ENCODE measurements at regions not wholly inside any gene's neighbourhood (a gene's known extent, or its start where the extent isn't known, plus 50 kb on each side); places are given as distances from the start of the nearest gene placed in this dataset.

DNA sequence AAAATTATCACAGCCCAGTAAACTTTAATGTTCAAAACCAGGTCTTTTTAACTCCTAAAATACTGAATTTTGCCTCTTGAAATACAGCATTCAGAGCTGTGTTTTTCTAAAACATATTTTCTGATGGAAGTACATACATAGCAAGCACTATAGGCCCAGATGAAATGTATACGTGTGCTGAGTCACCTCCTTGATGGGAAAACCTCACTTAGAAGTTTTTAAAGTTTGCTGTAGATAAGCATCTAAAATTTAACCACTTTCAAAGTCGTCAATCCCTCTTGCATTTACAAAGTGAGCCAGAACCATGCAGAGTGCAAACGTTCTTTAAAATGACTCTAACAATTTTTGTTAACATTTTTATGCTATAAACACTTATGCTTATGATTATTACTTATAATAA, 618.8 kb downstream of the RPS29 start:
- no peaks in the 10 kb centered on the region for H3K36me3 ChIP-seq (ENCODE audit: low read depth)
- DNase-seq (ENCODE audit: low spot score) (no peak), ATAC-seq (ENCODE audit: low read depth) (no peak)
- H3K4me3 ChIP-seq (ENCODE audit: severe bottlenecking): no peak overlapping the region
- H3K9me3 ChIP-seq (ENCODE audit: severe bottlenecking): no peaks in the 10 kb centered on the region
- peaks cover 3% of the 10 kb centered on the region for H3K27me3 ChIP-seq (ENCODE audit: insufficient read depth, poor library complexity, severe bottlenecking)
- no peak overlapping the region for H3K27ac ChIP-seq (ENCODE audit: poor library complexity, severe bottlenecking)
- TF ChIP-seq, protein P1, sequence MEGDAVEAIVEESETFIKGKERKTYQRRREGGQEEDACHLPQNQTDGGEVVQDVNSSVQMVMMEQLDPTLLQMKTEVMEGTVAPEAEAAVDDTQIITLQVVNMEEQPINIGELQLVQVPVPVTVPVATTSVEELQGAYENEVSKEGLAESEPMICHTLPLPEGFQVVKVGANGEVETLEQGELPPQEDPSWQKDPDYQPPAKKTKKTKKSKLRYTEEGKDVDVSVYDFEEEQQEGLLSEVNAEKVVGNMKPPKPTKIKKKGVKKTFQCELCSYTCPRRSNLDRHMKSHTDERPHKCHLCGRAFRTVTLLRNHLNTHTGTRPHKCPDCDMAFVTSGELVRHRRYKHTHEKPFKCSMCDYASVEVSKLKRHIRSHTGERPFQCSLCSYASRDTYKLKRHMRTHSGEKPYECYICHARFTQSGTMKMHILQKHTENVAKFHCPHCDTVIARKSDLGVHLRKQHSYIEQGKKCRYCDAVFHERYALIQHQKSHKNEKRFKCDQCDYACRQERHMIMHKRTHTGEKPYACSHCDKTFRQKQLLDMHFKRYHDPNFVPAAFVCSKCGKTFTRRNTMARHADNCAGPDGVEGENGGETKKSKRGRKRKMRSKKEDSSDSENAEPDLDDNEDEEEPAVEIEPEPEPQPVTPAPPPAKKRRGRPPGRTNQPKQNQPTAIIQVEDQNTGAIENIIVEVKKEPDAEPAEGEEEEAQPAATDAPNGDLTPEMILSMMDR (IDR thresholded peaks at IDR 0.05; ENCODE audit: poor library complexity, severe bottlenecking): no peak
- no peaks in the 10 kb centered on the region for H3K4me1 ChIP-seq (ENCODE audit: insufficient read depth, poor library complexity, severe bottlenecking)

DNA sequence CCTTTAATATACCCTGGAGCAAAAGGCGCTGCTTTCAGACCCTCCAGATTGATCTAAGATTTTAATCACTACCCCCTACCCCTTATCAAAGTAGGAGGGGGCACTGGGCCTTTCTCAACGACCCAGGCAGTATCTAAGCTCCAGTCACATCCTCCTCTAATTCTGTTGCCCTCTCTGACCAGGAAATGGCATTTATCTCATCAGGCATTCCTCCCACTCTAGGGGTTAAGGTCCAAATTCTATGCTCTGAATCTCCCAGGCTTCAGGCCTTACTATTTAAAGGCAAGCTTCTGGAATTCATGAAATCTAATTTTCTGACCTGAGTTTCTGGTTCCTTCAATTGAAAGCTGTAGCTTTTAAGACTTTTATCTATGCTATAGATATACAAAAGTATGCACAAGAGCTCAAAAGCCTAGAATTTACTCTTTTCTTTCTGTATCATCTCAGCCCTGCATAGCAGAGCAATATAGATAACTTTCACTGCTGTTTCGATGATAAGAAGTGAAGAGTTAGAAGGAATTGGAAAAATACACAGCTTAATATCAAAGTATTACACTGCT, 622.9 kb downstream of the RPS29 start:
- H3K27me3 ChIP-seq (ENCODE audit: insufficient read depth, poor library complexity, severe bottlenecking): peaks cover 3% of the 10 kb centered on the region
- ATAC-seq (ENCODE audit: low read depth) (no peak), DNase-seq (ENCODE audit: low spot score) (no peak)
- H3K4me1 ChIP-seq (ENCODE audit: insufficient read depth, poor library complexity, severe bottlenecking): no peaks in the 10 kb centered on the region
- H3K27ac ChIP-seq (ENCODE audit: poor library complexity, severe bottlenecking): no peak overlapping the region
- TF ChIP-seq, protein P1 (IDR thresholded peaks at IDR 0.05; ENCODE audit: poor library complexity, severe bottlenecking): no peak
- no peaks in the 10 kb centered on the region for H3K9me3 ChIP-seq (ENCODE audit: severe bottlenecking)
- H3K4me3 ChIP-seq (ENCODE audit: severe bottlenecking): no peak overlapping the region
- H3K36me3 ChIP-seq (ENCODE audit: low read depth): no peaks in the 10 kb centered on the region

DNA sequence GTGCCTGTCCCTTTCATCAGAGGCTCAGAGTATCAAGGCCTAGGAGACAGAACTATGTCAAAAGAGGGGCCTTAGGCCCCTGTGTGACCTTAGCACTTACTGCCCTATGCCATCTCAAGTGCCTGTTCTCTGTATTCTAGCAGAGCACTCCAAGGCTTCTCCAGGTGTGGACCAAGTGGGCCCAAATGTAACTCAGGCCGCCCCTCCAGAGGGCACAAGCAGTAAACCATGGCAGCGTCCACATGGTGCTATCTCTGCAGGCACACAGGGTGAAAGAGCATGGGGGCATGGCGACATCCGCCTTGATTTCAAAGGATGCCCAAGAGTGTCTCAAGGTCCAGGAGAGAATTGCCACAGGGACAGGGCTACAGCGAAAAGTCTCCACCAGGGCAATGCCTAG, 628.7 kb downstream of the RPS29 start:
- TF ChIP-seq, protein P1 (IDR thresholded peaks at IDR 0.05; ENCODE audit: poor library complexity, severe bottlenecking): no peak
- H3K27me3 ChIP-seq (ENCODE audit: insufficient read depth, poor library complexity, severe bottlenecking): no peaks in the 10 kb centered on the region
- H3K27ac ChIP-seq (ENCODE audit: poor library complexity, severe bottlenecking): no peak overlapping the region
- H3K9me3 ChIP-seq (ENCODE audit: severe bottlenecking): no peaks in the 10 kb centered on the region
- H3K4me3 ChIP-seq (ENCODE audit: severe bottlenecking): no peak overlapping the region
- ATAC-seq (ENCODE audit: low read depth): no peak
- no peaks in the 10 kb centered on the region for H3K4me1 ChIP-seq (ENCODE audit: insufficient read depth, poor library complexity, severe bottlenecking)
- H3K36me3 ChIP-seq (ENCODE audit: low read depth): no peaks in the 10 kb centered on the region
- DNase-seq (ENCODE audit: low spot score): no peak

DNA sequence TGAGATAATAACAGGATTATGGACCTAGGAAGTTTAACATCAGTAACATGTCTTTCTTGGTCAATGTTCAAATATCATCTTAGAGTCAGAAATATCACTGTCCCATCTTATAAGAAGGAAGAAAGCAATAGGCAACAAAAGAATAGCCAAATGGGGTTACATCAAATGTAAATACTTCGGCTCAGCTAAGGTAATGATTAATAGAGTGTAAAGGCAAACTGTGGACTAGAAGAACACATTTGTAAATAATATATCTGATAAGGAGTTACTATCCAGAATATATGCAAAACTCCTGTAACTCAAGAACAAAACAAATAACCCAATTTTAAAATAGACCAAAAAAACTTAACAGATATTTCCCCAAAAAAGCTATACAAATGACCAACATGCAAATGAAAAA, 630.3 kb downstream of the RPS29 start:
- H3K27me3 ChIP-seq (ENCODE audit: insufficient read depth, poor library complexity, severe bottlenecking): no peaks in the 10 kb centered on the region

DNA sequence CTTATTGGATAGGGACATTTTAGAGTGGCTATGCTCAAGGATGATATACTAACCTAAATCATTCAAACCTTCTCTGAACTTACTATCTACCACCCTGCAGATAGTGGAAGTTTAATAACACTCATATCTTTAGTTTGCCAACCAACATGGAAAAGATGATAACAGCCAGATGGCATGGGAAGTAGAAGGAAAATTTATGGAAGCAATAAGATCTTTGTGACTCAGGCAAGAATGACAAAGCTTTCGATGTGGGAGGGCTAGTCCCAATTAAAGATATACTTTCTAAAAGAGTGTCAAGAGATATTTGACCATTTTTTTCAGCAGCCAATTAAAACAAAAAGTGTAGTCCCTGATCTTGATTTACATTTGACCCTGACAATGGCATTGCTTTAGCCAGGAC, 631.7 kb downstream of the RPS29 start:
- ATAC-seq (ENCODE audit: low read depth): no peak
- TF ChIP-seq, protein P1 (IDR thresholded peaks at IDR 0.05; ENCODE audit: poor library complexity, severe bottlenecking): no peak
- no peak overlapping the region for H3K27ac ChIP-seq (ENCODE audit: poor library complexity, severe bottlenecking)

More for the DNA sequence above, 630.3 kb downstream of the RPS29 start:
- Histone ChIP-seq H3K36me3 (ENCODE audit: low read depth) (no peaks in the 10 kb centered on the region), H3K9me3 (ENCODE audit: severe bottlenecking) (no peaks in the 10 kb centered on the region), H3K27ac (ENCODE audit: poor library complexity, severe bottlenecking) (no peak overlapping the region), H3K4me3 (ENCODE audit: severe bottlenecking) (no peak overlapping the region), H3K4me1 (ENCODE audit: insufficient read depth, poor library complexity, severe bottlenecking) (no peaks in the 10 kb centered on the region)
- no peak for ATAC-seq (ENCODE audit: low read depth)
- TF ChIP-seq, protein P1 (IDR thresholded peaks at IDR 0.05; ENCODE audit: poor library complexity, severe bottlenecking): no peak
- no peak for DNase-seq (ENCODE audit: low spot score)

More for the DNA sequence above, 631.7 kb downstream of the RPS29 start:
- Histone ChIP-seq H3K36me3 (ENCODE audit: low read depth) (no peaks in the 10 kb centered on the region), H3K4me1 (ENCODE audit: insufficient read depth, poor library complexity, severe bottlenecking) (no peaks in the 10 kb centered on the region), H3K27me3 (ENCODE audit: insufficient read depth, poor library complexity, severe bottlenecking) (no peaks in the 10 kb centered on the region), H3K9me3 (ENCODE audit: severe bottlenecking) (no peaks in the 10 kb centered on the region), H3K4me3 (ENCODE audit: severe bottlenecking) (no peak overlapping the region)
- DNase-seq (ENCODE audit: low spot score): no peak

Measured in RWPE2 (cell line).